ENCODE measurements at regions not wholly inside any gene's neighbourhood (a gene's known extent, or its start where the extent isn't known, plus 50 kb on each side); places are given as distances from the start of the nearest gene placed in this dataset.
"Not testable (repeated sequence)": the region's sequence is repeated elsewhere in the genome, so short reads cannot be mapped to it uniquely, and the experiment has no call there.

GRCh38 chr12:67891596-67891995 is 97.7 kb upstream of the IFNG-AS1 start:
- 83% methylated on average over 3 of the region's 3 CpGs for WGBS
- no peak for DNase-seq (ENCODE audit: extremely low spot score)
- H3K4me3 ChIP-seq, result no peak overlapping the region
- H3K9me3 ChIP-seq, result no peaks in the 10 kb centered on the region
- intact Hi-C loops (cut with DNase I), result no loop called here
- no peaks in the 10 kb centered on the region for H3K27me3 ChIP-seq
- peaks cover 0 to 9% (median 0%) of the 10 kb centered on the region in 4 donors for H3K4me1 ChIP-seq
- no peaks in the 10 kb centered on the region for H3K36me3 ChIP-seq
- TF ChIP-seq POLR2A (IDR thresholded peaks at IDR 0.05; ENCODE audit: low read depth), result no peak
- no peak for TF ChIP-seq CTCF (IDR thresholded peaks at IDR 0.05)
- no peak for TF ChIP-seq EP300 (IDR thresholded peaks at IDR 0.05)
- no peak for TF ChIP-seq POLR2AphosphoS5 (IDR thresholded peaks at IDR 0.05)
- no peak overlapping the region for H3K27ac ChIP-seq (replicated peaks in 1 of 4)

GRCh38 chr12:67892259-67893021 is 96.8 kb upstream of the IFNG-AS1 start:
- Histone ChIP-seq H3K36me3 (no peaks in the 10 kb centered on the region), H3K27ac (replicated peaks in 1 of 4) (peak overlapping the region in 1 of 4 donors; percentile 27), H3K4me3 (no peak overlapping the region), H3K27me3 (no peaks in the 10 kb centered on the region), H3K4me1 (peaks cover 0 to 9% (median 0%) of the 10 kb centered on the region in 4 donors), H3K9me3 (no peaks in the 10 kb centered on the region)
- 79% methylated on average over 4 of the region's 4 CpGs for WGBS
- intact Hi-C loops (cut with DNase I), result no loop called here
- TF ChIP-seq POLR2AphosphoS5 (IDR thresholded peaks at IDR 0.05), result no peak
- TF ChIP-seq EP300 (IDR thresholded peaks at IDR 0.05), result no peak
- no peak for TF ChIP-seq CTCF (IDR thresholded peaks at IDR 0.05)
- no peak for TF ChIP-seq POLR2A (IDR thresholded peaks at IDR 0.05; ENCODE audit: low read depth)
- DNase-seq (ENCODE audit: extremely low spot score), result no peak

GRCh38 chr12:67893022-67893580 is 96.1 kb upstream of the IFNG-AS1 start:
- WGBS, result 78% methylated on average over 6 of the region's 7 CpGs
- Histone ChIP-seq H3K27ac (replicated peaks in 1 of 4) (peak overlapping the region in 1 of 4 donors; percentile 27), H3K4me1 (peaks cover 0 to 9% (median 0%) of the 10 kb centered on the region in 4 donors), H3K4me3 (no peak overlapping the region), H3K9me3 (no peaks in the 10 kb centered on the region), H3K36me3 (no peaks in the 10 kb centered on the region), H3K27me3 (no peaks in the 10 kb centered on the region)
- no peak for TF ChIP-seq EP300 (IDR thresholded peaks at IDR 0.05)
- no peak for TF ChIP-seq POLR2AphosphoS5 (IDR thresholded peaks at IDR 0.05)
- no peak for TF ChIP-seq POLR2A (IDR thresholded peaks at IDR 0.05; ENCODE audit: low read depth)
- no peak for TF ChIP-seq CTCF (IDR thresholded peaks at IDR 0.05)
- DNase-seq (ENCODE audit: extremely low spot score), result no peak
- intact Hi-C loops (cut with DNase I), result no loop called here

- 96% methylated on average over 11 of the region's 13 CpGs for WGBS
- DNase-seq (ENCODE audit: extremely low spot score); H3K4me1 ChIP-seq; intact Hi-C loops (cut with DNase I); H3K27ac ChIP-seq (replicated peaks in 1 of 4); H3K9me3 ChIP-seq; H3K27me3 ChIP-seq; H3K4me3 ChIP-seq; H3K36me3 ChIP-seq: not testable (repeated sequence)
Measured at GRCh38 chr12:67900418-67900817, 88.8 kb upstream of the IFNG-AS1 start.

GRCh38 chr12:67909091-67909531 is 80.1 kb upstream of the IFNG-AS1 start:
- H3K27ac ChIP-seq (replicated peaks in 1 of 4), result no peak overlapping the region
- no peak for TF ChIP-seq POLR2A (IDR thresholded peaks at IDR 0.05; ENCODE audit: low read depth)
- TF ChIP-seq EP300 (IDR thresholded peaks at IDR 0.05), result no peak
- TF ChIP-seq POLR2AphosphoS5 (IDR thresholded peaks at IDR 0.05), result no peak
- no peak for TF ChIP-seq CTCF (IDR thresholded peaks at IDR 0.05)
- peaks cover 0 to 18% (median 13%) of the 10 kb centered on the region in 4 donors for H3K4me1 ChIP-seq
- no peaks in the 10 kb centered on the region for H3K27me3 ChIP-seq
- H3K9me3 ChIP-seq, result no peaks in the 10 kb centered on the region
- no peak overlapping the region for H3K4me3 ChIP-seq
- WGBS, result 62% methylated on average over 4 of the region's 4 CpGs
- intact Hi-C loops (cut with DNase I), result no loop called here
- H3K36me3 ChIP-seq, result no peaks in the 10 kb centered on the region
- DNase-seq (ENCODE audit: extremely low spot score), result no peak

Measured in esophagus muscularis mucosa (tissue), 4 donors.